Transverse colon (tissue), 4 donors: ENCODE measurements at regions not wholly inside any gene's neighbourhood (a gene's known extent, or its start where the extent isn't known, plus 50 kb on each side); places are given as distances from the start of the nearest gene placed in this dataset.

ENCODE experiments used
- CTCF ChIP-seq, 5 experiments: fragments of 200-600 bp in 3 of 5; fragments of 450-650 bp in 2 of 5; sonication (generic) in 3 of 5; IDR thresholded peaks; 1 replicate in 2 of 5; 2 replicates in 3 of 5; pipeline ENCODE4 v1.5.1; 2016 to 2017; ENCODE audit warnings: antibody characterized with exemption in 5 of 5, inconsistent platforms in 3 of 5, mild to moderate bottlenecking in 2 of 5, moderate library complexity in 1 of 5
- EP300 ChIP-seq: sonication (generic); formaldehyde crosslinking; IDR thresholded peaks from one replicate; pipeline ENCODE4 v1.6.1; 2017; ENCODE audit warnings: antibody characterized with exemption, low read depth
- POLR2A ChIP-seq: fragments of 450-650 bp; IDR thresholded peaks from one replicate; pipeline ENCODE4 v1.6.1; 2016; ENCODE audit warnings: antibody characterized with exemption, mild to moderate bottlenecking, moderate library complexity
- POLR2AphosphoS5 ChIP-seq, 3 donors: sonication (generic); formaldehyde crosslinking; IDR thresholded peaks; one replicate each; pipeline ENCODE4 v1.6.1; 2016; ENCODE audit warnings: antibody characterized with exemption in 3 of 3

- TF ChIP-seq CTCF (IDR thresholded peaks at IDR 0.05) (no peak), POLR2A (no peak), POLR2AphosphoS5 (IDR thresholded peaks at IDR 0.05) (no peak), EP300 (no peak)
Measured at GRCh38 chr4:180179146-180179545, 2064.1 kb upstream of the TENM3 start.
